GM23338 (cell line): ENCODE measurements at regions not wholly inside any gene's neighbourhood (a gene's known extent, or its start where the extent isn't known, plus 50 kb on each side); places are given as distances from the start of the nearest gene placed in this dataset.

Source experiments
- ATAC-seq: fragments of 200-7000 bp; cut with Tn5 transposase; 3 replicates; pipeline ENCODE4 v1.9.1; 2020
- DNase-seq: peaks from one replicate; pipeline ENCODE4 v3.0.0-alpha.2; 2015; ENCODE audit warnings: low spot score
- H2AFZ ChIP-seq: fragments of 200-600 bp; sonication (generic); 2 replicates; pipeline ENCODE4 v1.8.0; 2016; ENCODE audit warnings: antibody characterized with exemption, mild to moderate bottlenecking, moderate library complexity
- H3F3A ChIP-seq: fragments of 200-600 bp; sonication (generic); replicated peaks from 2 replicates; pipeline ENCODE4 v1.8.0; 2017; ENCODE audit warnings: antibody characterized with exemption, mixed run types, low read depth
- H3K27ac ChIP-seq: fragments of 200-600 bp; sonication (generic); 2 replicates; pipeline ENCODE4 v1.6.1; 2016; ENCODE audit warnings: low read depth
- H3K27me3 ChIP-seq: fragments of 200-600 bp; sonication (generic); 2 replicates; pipeline ENCODE4 v1.8.0; 2016; ENCODE audit warnings: mild to moderate bottlenecking, mixed run types, moderate library complexity; ENCODE audit not compliant: insufficient read depth
- H3K36me3 ChIP-seq: fragments of 200-600 bp; sonication (generic); 2 replicates; pipeline ENCODE4 v1.8.0; 2016; ENCODE audit warnings: mild to moderate bottlenecking; ENCODE audit not compliant: insufficient read depth
- H3K4me1 ChIP-seq: fragments of 200-600 bp; sonication (generic); 2 replicates; pipeline ENCODE4 v1.8.0; 2016; ENCODE audit warnings: mild to moderate bottlenecking, moderate library complexity; ENCODE audit not compliant: insufficient read depth
- H3K4me2 ChIP-seq: fragments of 200-600 bp; sonication (generic); 2 replicates; pipeline ENCODE4 v1.7.1; 2017; ENCODE audit warnings: mixed run types
- H3K4me3 ChIP-seq: fragments of 200-600 bp; sonication (generic); 2 replicates; pipeline ENCODE4 v1.6.1; 2016; ENCODE audit warnings: mixed run types
- H3K79me2 ChIP-seq: fragments of 200-600 bp; sonication (generic); replicated peaks from 2 replicates; pipeline ENCODE4 v1.8.0; 2017; ENCODE audit warnings: mild to moderate bottlenecking; ENCODE audit not compliant: insufficient read depth
- H3K9me2 ChIP-seq: fragments of 200-600 bp; sonication (generic); 2 replicates; pipeline ENCODE4 v1.8.0; 2017; ENCODE audit not compliant: insufficient read depth
- H4K20me1 ChIP-seq: fragments of 200-600 bp; sonication (generic); replicated peaks from 2 replicates; pipeline ENCODE4 v1.8.0; 2017; ENCODE audit warnings: mild to moderate bottlenecking; ENCODE audit not compliant: insufficient read depth
- H3K27ac Mint-ChIP-seq: 2 replicates; pipeline ENCODE4 v1.8.0; 2020; ENCODE audit warnings: inconsistent platforms, mild to moderate bottlenecking, moderate library complexity, mixed read lengths
- H3K27me3 Mint-ChIP-seq: 3 replicates; pipeline ENCODE4 v1.8.0; 2022; ENCODE audit warnings: low read depth, mild to moderate bottlenecking, moderate library complexity, mixed read lengths, inconsistent platforms; ENCODE audit not compliant: insufficient read depth, poor library complexity
- H3K36me3 Mint-ChIP-seq: 3 replicates; pipeline ENCODE4 v1.8.0; 2021; ENCODE audit warnings: low read depth, mild to moderate bottlenecking, inconsistent platforms, moderate library complexity, mixed read lengths
- H3K4me1 Mint-ChIP-seq: 3 replicates; pipeline ENCODE4 v1.8.0; 2020; ENCODE audit warnings: mild to moderate bottlenecking, inconsistent platforms, mixed read lengths
- H3K4me3 Mint-ChIP-seq: 3 replicates; pipeline ENCODE4 v1.8.0; 2021; ENCODE audit warnings: moderate library complexity, mild to moderate bottlenecking, inconsistent platforms, mixed read lengths
- H3K9me3 Mint-ChIP-seq: 3 replicates; pipeline ENCODE4 v1.8.0; 2020; ENCODE audit warnings: moderate library complexity, mild to moderate bottlenecking, inconsistent platforms, mixed read lengths
- CREB1 ChIP-seq: fragments of 250-450 bp; sonication (Bioruptor Pico); IDR thresholded peaks from 2 replicates; pipeline ENCODE4 v1.5.0; 2020; ENCODE audit warnings: low read depth, mild to moderate bottlenecking, moderate library complexity
- CTCF ChIP-seq, 2 experiments: fragments of 200-600 bp in 1 of 2; sonication (generic) in 1 of 2; conservative IDR thresholded peaks; 2 replicates each; pipeline versions ENCODE4 v1.5.1 to v1.6.1; 2016 to 2017; ENCODE audit warnings: antibody characterized with exemption in 2 of 2, low read depth in 2 of 2, mild to moderate bottlenecking in 2 of 2, moderate library complexity in 1 of 2
- EZH2 ChIP-seq: fragments of 200-600 bp; sonication (generic); IDR thresholded peaks from one replicate; pipeline ENCODE4 v1.8.0; 2017; ENCODE audit warnings: antibody characterized with exemption, mild to moderate bottlenecking, low read depth; ENCODE audit not compliant: unreplicated experiment
- EZH2phosphoT487 ChIP-seq: fragments of 200-600 bp; sonication (generic); IDR thresholded peaks from one replicate; pipeline ENCODE4 v1.8.1; 2018; ENCODE audit warnings: antibody characterized with exemption; ENCODE audit not compliant: unreplicated experiment
- JUNB ChIP-seq: IDR thresholded peaks from one replicate; pipeline ENCODE4 v1.6.1; 2016; ENCODE audit warnings: antibody characterized with exemption; ENCODE audit not compliant: unreplicated experiment
- NANOG ChIP-seq: IDR thresholded peaks from 2 replicates; pipeline ENCODE4 v1.6.1; 2016; ENCODE audit warnings: antibody characterized with exemption, borderline replicate concordance
- POLR2AphosphoS5 ChIP-seq: IDR thresholded peaks from 2 replicates; pipeline ENCODE4 v1.6.1; 2016; ENCODE audit warnings: antibody characterized with exemption, low read depth
- REST ChIP-seq: IDR thresholded peaks from one replicate; pipeline ENCODE4 v1.6.1; 2018; ENCODE audit warnings: antibody characterized with exemption; ENCODE audit not compliant: unreplicated experiment
- STAT1 ChIP-seq: IDR thresholded peaks from one replicate; pipeline ENCODE4 v1.6.1; 2016; ENCODE audit warnings: antibody characterized with exemption; ENCODE audit not compliant: unreplicated experiment
- ZNF114 ChIP-seq: fragments of 250-450 bp; sonication (Bioruptor Pico); IDR thresholded peaks from 2 replicates; pipeline ENCODE4 v1.5.0; 2020; ENCODE audit warnings: mild to moderate bottlenecking, moderate library complexity
- ZNF331 ChIP-seq: fragments of 250-450 bp; sonication (Bioruptor Pico); IDR thresholded peaks from 2 replicates; pipeline ENCODE4 v1.5.0; 2020; ENCODE audit warnings: low read depth, mild to moderate bottlenecking, moderate library complexity
- TF ChIP-seq, protein P1 (sequence below): fragments of 250-450 bp; sonication (Bioruptor Pico); IDR thresholded peaks from 2 replicates; pipeline ENCODE4 v1.5.0; 2020; ENCODE audit warnings: mild to moderate bottlenecking, moderate library complexity
- TF ChIP-seq, protein P2 (sequence below): IDR thresholded peaks from 2 replicates; pipeline ENCODE4 v1.6.1; 2016; ENCODE audit warnings: antibody characterized with exemption

- TF ChIP-seq EZH2phosphoT487 = no peak
- no peak for TF ChIP-seq JUNB
- TF ChIP-seq ZNF114 = no peak
- no peak for TF ChIP-seq NANOG
- TF ChIP-seq EZH2 = no peak
Measured at GRCh38 chr6:134378426-134378825, 60.5 kb upstream of the SGK1 start (continued).

DNA sequence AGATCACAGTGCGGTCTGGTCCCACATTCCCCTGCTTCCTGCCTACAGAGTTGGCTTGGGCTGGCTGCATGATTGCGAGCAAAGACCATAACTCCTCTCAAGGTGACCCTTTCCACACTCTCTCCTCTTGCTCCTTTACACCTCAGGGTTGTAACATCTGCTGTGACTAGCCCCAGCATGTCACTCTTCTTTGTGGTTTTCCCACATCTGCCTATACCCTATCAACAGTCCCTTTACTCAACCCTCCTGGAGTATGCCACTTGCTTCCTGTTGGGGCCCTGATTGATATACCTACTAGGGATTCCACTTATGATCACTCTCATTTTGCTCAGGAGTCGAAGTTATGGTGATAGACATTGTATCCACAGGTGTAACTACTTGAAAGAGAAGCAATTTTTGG is 58.9 kb upstream of the SGK1 start:
- no peaks in the 10 kb centered on the region; the same call in 1 of the 2 replicates for H3K9me2 ChIP-seq

More for the DNA sequence above, 58.9 kb upstream of the SGK1 start:
- DNase-seq (no peak), ATAC-seq (no peak)
- H3K4me3 Mint-ChIP-seq = no peak overlapping the region
- H3K36me3 Mint-ChIP-seq = peaks cover 6% of the 10 kb centered on the region; the same call in 2 of the 3 replicates
- Histone ChIP-seq H3K27ac (no peak overlapping the region), H3K4me2 (no peak overlapping the region), H2AFZ (no peak overlapping the region), H3K4me1 (peaks cover 10% of the 10 kb centered on the region), H3F3A (no peaks in the 10 kb centered on the region), H4K20me1 (no peaks in the 10 kb centered on the region), H3K79me2 (no peaks in the 10 kb centered on the region), H3K4me3 (no peak overlapping the region), H3K27me3 (no peaks in the 10 kb centered on the region), H3K36me3 (no peaks in the 10 kb centered on the region)
- peaks cover 18% of the 10 kb centered on the region for H3K4me1 Mint-ChIP-seq
- no peak overlapping the region for H3K27ac Mint-ChIP-seq
- H3K27me3 Mint-ChIP-seq = peaks cover 2% of the 10 kb centered on the region
- peaks cover 8% of the 10 kb centered on the region; the same call in 2 of the 3 replicates for H3K9me3 Mint-ChIP-seq
- TF ChIP-seq ZNF331 (no peak), CTCF (conservative IDR thresholded peaks at IDR 0.05; ENCODE audit: low read depth in 2 of 2) (no peak), NANOG (no peak), STAT1 (no peak), EZH2 (no peak), POLR2AphosphoS5 (no peak), ZNF114 (no peak), EZH2phosphoT487 (no peak), JUNB (no peak), CREB1 (CRISPR knock-in tag) (no peak), REST (no peak)
- TF ChIP-seq, protein P1, sequence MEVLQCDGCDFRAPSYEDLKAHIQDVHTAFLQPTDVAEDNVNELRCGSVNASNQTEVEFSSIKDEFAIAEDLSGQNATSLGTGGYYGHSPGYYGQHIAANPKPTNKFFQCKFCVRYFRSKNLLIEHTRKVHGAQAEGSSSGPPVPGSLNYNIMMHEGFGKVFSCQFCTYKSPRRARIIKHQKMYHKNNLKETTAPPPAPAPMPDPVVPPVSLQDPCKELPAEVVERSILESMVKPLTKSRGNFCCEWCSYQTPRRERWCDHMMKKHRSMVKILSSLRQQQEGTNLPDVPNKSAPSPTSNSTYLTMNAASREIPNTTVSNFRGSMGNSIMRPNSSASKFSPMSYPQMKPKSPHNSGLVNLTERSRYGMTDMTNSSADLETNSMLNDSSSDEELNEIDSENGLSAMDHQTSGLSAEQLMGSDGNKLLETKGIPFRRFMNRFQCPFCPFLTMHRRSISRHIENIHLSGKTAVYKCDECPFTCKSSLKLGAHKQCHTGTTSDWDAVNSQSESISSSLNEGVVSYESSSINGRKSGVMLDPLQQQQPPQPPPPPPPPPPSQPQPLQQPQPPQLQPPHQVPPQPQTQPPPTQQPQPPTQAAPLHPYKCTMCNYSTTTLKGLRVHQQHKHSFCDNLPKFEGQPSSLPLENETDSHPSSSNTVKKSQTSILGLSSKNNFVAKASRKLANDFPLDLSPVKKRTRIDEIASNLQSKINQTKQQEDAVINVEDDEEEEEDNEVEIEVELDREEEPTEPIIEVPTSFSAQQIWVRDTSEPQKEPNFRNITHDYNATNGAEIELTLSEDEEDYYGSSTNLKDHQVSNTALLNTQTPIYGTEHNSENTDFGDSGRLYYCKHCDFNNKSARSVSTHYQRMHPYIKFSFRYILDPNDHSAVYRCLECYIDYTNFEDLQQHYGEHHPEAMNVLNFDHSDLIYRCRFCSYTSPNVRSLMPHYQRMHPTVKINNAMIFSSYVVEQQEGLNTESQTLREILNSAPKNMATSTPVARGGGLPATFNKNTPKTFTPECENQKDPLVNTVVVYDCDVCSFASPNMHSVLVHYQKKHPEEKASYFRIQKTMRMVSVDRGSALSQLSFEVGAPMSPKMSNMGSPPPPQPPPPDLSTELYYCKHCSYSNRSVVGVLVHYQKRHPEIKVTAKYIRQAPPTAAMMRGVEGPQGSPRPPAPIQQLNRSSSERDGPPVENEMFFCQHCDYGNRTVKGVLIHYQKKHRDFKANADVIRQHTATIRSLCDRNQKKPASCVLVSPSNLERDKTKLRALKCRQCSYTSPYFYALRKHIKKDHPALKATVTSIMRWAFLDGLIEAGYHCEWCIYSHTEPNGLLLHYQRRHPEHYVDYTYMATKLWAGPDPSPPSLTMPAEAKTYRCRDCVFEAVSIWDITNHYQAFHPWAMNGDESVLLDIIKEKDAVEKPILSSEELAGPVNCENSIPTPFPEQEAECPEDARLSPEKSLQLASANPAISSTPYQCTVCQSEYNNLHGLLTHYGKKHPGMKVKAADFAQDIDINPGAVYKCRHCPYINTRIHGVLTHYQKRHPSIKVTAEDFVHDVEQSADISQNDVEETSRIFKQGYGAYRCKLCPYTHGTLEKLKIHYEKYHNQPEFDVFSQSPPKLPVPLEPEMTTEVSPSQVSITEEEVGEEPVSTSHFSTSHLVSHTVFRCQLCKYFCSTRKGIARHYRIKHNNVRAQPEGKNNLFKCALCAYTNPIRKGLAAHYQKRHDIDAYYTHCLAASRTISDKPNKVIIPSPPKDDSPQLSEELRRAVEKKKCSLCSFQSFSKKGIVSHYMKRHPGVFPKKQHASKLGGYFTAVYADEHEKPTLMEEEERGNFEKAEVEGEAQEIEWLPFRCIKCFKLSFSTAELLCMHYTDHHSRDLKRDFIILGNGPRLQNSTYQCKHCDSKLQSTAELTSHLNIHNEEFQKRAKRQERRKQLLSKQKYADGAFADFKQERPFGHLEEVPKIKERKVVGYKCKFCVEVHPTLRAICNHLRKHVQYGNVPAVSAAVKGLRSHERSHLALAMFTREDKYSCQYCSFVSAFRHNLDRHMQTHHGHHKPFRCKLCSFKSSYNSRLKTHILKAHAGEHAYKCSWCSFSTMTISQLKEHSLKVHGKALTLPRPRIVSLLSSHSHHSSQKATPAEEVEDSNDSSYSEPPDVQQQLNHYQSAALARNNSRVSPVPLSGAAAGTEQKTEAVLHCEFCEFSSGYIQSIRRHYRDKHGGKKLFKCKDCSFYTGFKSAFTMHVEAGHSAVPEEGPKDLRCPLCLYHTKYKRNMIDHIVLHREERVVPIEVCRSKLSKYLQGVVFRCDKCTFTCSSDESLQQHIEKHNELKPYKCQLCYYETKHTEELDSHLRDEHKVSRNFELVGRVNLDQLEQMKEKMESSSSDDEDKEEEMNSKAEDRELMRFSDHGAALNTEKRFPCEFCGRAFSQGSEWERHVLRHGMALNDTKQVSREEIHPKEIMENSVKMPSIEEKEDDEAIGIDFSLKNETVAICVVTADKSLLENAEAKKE (CRISPR knock-in tag) = no peak
- TF ChIP-seq, protein P2, sequence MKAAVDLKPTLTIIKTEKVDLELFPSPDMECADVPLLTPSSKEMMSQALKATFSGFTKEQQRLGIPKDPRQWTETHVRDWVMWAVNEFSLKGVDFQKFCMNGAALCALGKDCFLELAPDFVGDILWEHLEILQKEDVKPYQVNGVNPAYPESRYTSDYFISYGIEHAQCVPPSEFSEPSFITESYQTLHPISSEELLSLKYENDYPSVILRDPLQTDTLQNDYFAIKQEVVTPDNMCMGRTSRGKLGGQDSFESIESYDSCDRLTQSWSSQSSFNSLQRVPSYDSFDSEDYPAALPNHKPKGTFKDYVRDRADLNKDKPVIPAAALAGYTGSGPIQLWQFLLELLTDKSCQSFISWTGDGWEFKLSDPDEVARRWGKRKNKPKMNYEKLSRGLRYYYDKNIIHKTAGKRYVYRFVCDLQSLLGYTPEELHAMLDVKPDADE = no peak
